ENCODE measurements at regions not wholly inside any gene's neighbourhood (a gene's known extent, or its start where the extent isn't known, plus 50 kb on each side); places are given as distances from the start of the nearest gene placed in this dataset.

- ATAC-seq (ENCODE audit: insufficient number of reproducible peaks, low FRiP score, low read depth): no peak
- no peak for DNase-seq (ENCODE audit: low spot score)
- no peaks in the 10 kb centered on the region for H3K27me3 ChIP-seq (replicated peaks; ENCODE audit: insufficient read depth)
- no peaks in the 10 kb centered on the region for H3K36me3 ChIP-seq
- no peaks in the 10 kb centered on the region for H3K9me3 ChIP-seq
- TF ChIP-seq CTCF (IDR thresholded peaks at IDR 0.05): no peak
- no peak overlapping the region for H3K27ac ChIP-seq
- no peak overlapping the region for H3K4me3 ChIP-seq
- H3K4me1 ChIP-seq (ENCODE audit: control insufficient read depth in 1 of 2, low read depth in 2 of 2): no peaks in the 10 kb centered on the region
These were observed 489.2 kb downstream of the SATB2 start for GRCh38 chr2:198968545-198968944.

GRCh38 chr2:198966269-198966668 is 491.5 kb downstream of the SATB2 start:
- Histone ChIP-seq H3K27me3 (replicated peaks; ENCODE audit: insufficient read depth) (no peaks in the 10 kb centered on the region), H3K4me1 (ENCODE audit: control insufficient read depth in 1 of 2, low read depth in 2 of 2) (no peaks in the 10 kb centered on the region), H3K36me3 (no peaks in the 10 kb centered on the region), H3K27ac (no peak overlapping the region), H3K4me3 (no peak overlapping the region), H3K9me3 (no peaks in the 10 kb centered on the region)
- no peak for ATAC-seq (ENCODE audit: insufficient number of reproducible peaks, low FRiP score, low read depth)
- no peak for DNase-seq (ENCODE audit: low spot score)
- TF ChIP-seq CTCF (IDR thresholded peaks at IDR 0.05): no peak

- no peak overlapping the region for H3K4me3 ChIP-seq
- TF ChIP-seq CTCF (IDR thresholded peaks at IDR 0.05): no peak
- ATAC-seq (ENCODE audit: insufficient number of reproducible peaks, low FRiP score, low read depth): no peak
- H3K4me1 ChIP-seq (ENCODE audit: control insufficient read depth in 1 of 2, low read depth in 2 of 2): peaks cover 6 to 9% of the 10 kb centered on the region in 2 donors
- no peaks in the 10 kb centered on the region for H3K27me3 ChIP-seq (replicated peaks; ENCODE audit: insufficient read depth)
- H3K36me3 ChIP-seq: no peaks in the 10 kb centered on the region
- no peak overlapping the region for H3K27ac ChIP-seq
- no peaks in the 10 kb centered on the region for H3K9me3 ChIP-seq
- DNase-seq (ENCODE audit: low spot score): no peak
These were observed 496.2 kb downstream of the SATB2 start for GRCh38 chr2:198961547-198961946.

- Histone ChIP-seq H3K4me3 (no peak overlapping the region), H3K36me3 (no peaks in the 10 kb centered on the region), H3K27ac (no peak overlapping the region), H3K4me1 (ENCODE audit: control insufficient read depth in 1 of 2, low read depth in 2 of 2) (peaks cover 6 to 9% of the 10 kb centered on the region in 2 donors), H3K9me3 (no peaks in the 10 kb centered on the region), H3K27me3 (replicated peaks; ENCODE audit: insufficient read depth) (no peaks in the 10 kb centered on the region)
- DNase-seq (ENCODE audit: low spot score) (no peak), ATAC-seq (ENCODE audit: insufficient number of reproducible peaks, low FRiP score, low read depth) (no peak)
- no peak for TF ChIP-seq CTCF (IDR thresholded peaks at IDR 0.05)
These were observed 500.6 kb downstream of the SATB2 start for GRCh38 chr2:198957181-198957580.

- TF ChIP-seq CTCF (IDR thresholded peaks at IDR 0.05): no peak
- ATAC-seq (ENCODE audit: insufficient number of reproducible peaks, low FRiP score, low read depth) (no peak), DNase-seq (ENCODE audit: low spot score) (no peak)
- H3K4me1 ChIP-seq (ENCODE audit: control insufficient read depth in 1 of 2, low read depth in 2 of 2): peaks cover 6 to 9% of the 10 kb centered on the region in 2 donors
- H3K9me3 ChIP-seq: no peaks in the 10 kb centered on the region
- no peak overlapping the region for H3K27ac ChIP-seq
- H3K27me3 ChIP-seq (replicated peaks; ENCODE audit: insufficient read depth): no peaks in the 10 kb centered on the region
- no peaks in the 10 kb centered on the region for H3K36me3 ChIP-seq
- H3K4me3 ChIP-seq: no peak overlapping the region
These were observed 504.4 kb downstream of the SATB2 start for GRCh38 chr2:198953328-198953727.
